GM20000 (cell line): ENCODE measurements at regions not wholly inside any gene's neighbourhood (a gene's known extent, or its start where the extent isn't known, plus 50 kb on each side); places are given as distances from the start of the nearest gene placed in this dataset.

Experiments used
- DNase-seq: peaks from one replicate; pipeline ENCODE4 v3.0.0; 2012; ENCODE audit warnings: low spot score
- CTCF ChIP-seq: IDR thresholded peaks from 2 replicates; pipeline ENCODE4 v1.5.1; 2012; ENCODE audit warnings: mild to moderate bottlenecking, control low read depth; ENCODE audit errors: extremely low read depth, missing control alignments

GRCh38 chr9:78605041-78606000, 308.4 kb downstream of the PSAT1 start:
- no peak for TF ChIP-seq CTCF

GRCh38 chr9:78606001-78606379, 309.1 kb downstream of the PSAT1 start:
- DNase-seq: no peak

More at GRCh38 chr9:78605041-78606000, 308.4 kb downstream of the PSAT1 start:
- DNase-seq: no peak

GRCh38 chr9:78607853-78608252, 310.9 kb downstream of the PSAT1 start:
- DNase-seq: no peak
- TF ChIP-seq CTCF: no peak

More at GRCh38 chr9:78606001-78606379, 309.1 kb downstream of the PSAT1 start:
- no peak for TF ChIP-seq CTCF

GRCh38 chr9:78609450-78609849, 312.5 kb downstream of the PSAT1 start:
- no peak for TF ChIP-seq CTCF
- no peak for DNase-seq

GRCh38 chr9:78612091-78612490, 315.2 kb downstream of the PSAT1 start:
- DNase-seq: no peak
- TF ChIP-seq CTCF: no peak

GRCh38 chr9:78613006-78613405, 316.1 kb downstream of the PSAT1 start:
- DNase-seq: no peak
- no peak for TF ChIP-seq CTCF

- TF ChIP-seq CTCF: no peak
- no peak for DNase-seq
These were observed 318.0 kb downstream of the PSAT1 start for GRCh38 chr9:78614892-78615291.
